OCI-LY3 (cell line): ENCODE measurements at regions not wholly inside any gene's neighbourhood (a gene's known extent, or its start where the extent isn't known, plus 50 kb on each side); places are given as distances from the start of the nearest gene placed in this dataset.

Source experiments
- H2AFZ ChIP-seq: fragments of 200-600, 300-600 bp; shearing (Covaris generic); 2 replicates; pipeline ENCODE4 v1.6.0; 2014; ENCODE audit warnings: antibody characterized with exemption, low read depth, low read length
- H3K27ac ChIP-seq: fragments of 200-600, 300-600 bp; sonication (generic); 2 replicates; pipeline ENCODE4 v1.5.1; 2014; ENCODE audit warnings: mild to moderate bottlenecking, low read length, moderate library complexity, mixed read lengths
- H3K27me3 ChIP-seq: fragments of 200-600, 300-600 bp; sonication (generic); 2 replicates; pipeline ENCODE4 v1.6.1; 2014; ENCODE audit warnings: low read depth, low read length, mixed read lengths
- H3K36me3 ChIP-seq: fragments of 200-600, 300-600 bp; sonication (generic); replicated peaks from 2 replicates; pipeline ENCODE3; 2014; ENCODE audit warnings: low read depth, low read length, mixed read lengths
- H3K4me1 ChIP-seq: fragments of 300-600, 200-600 bp; sonication (generic); 2 replicates; pipeline ENCODE4 v1.6.1; 2014; ENCODE audit warnings: low read length, mixed read lengths
- H3K4me2 ChIP-seq: fragments of 200-600, 300-600 bp; sonication (generic); 2 replicates; pipeline ENCODE4 v1.6.1; 2014; ENCODE audit warnings: low read length, mixed read lengths
- H3K4me3 ChIP-seq: fragments of 300-600, 200-600 bp; sonication (generic); 2 replicates; pipeline ENCODE4 v1.5.1; 2014; ENCODE audit warnings: antibody characterized with exemption, mild to moderate bottlenecking, low read length, moderate library complexity
- H3K79me2 ChIP-seq: fragments of 300-600, 200-600 bp; shearing (Covaris generic); 2 replicates; pipeline ENCODE4 v1.6.1; 2014; ENCODE audit warnings: mild to moderate bottlenecking, low read length, mixed read lengths
- H3K9ac ChIP-seq: fragments of 300-600, 200-600 bp; shearing (Covaris generic); 2 replicates; pipeline ENCODE4 v1.6.0; 2014; ENCODE audit warnings: mild to moderate bottlenecking, low read length, moderate library complexity
- H3K9me3 ChIP-seq: fragments of 200-600, 300-600 bp; shearing (Covaris generic); 2 replicates; pipeline ENCODE4 v1.6.1; 2014; ENCODE audit warnings: low read length, mixed read lengths; ENCODE audit not compliant: insufficient read depth
- H4K20me1 ChIP-seq: fragments of 200-600, 300-600 bp; sonication (generic); 2 replicates; pipeline ENCODE4 v1.6.1; 2016; ENCODE audit warnings: low read length, mixed read lengths; ENCODE audit not compliant: insufficient read depth
- CTCF ChIP-seq: fragments of 200-600, 300-600 bp; sonication (generic); IDR thresholded peaks from 2 replicates; pipeline ENCODE4 v1.5.1; 2014; ENCODE audit warnings: antibody characterized with exemption, low read length, low read depth
- EZH2phosphoT487 ChIP-seq: fragments of 200-600 bp; shearing (Covaris generic); IDR thresholded peaks from 2 replicates; pipeline ENCODE4 v1.6.1; 2018; ENCODE audit warnings: antibody characterized with exemption, mixed run types, low read depth

- no peaks in the 10 kb centered on the region for H3K9me3 ChIP-seq
- no peak overlapping the region for H2AFZ ChIP-seq
- H3K79me2 ChIP-seq: no peaks in the 10 kb centered on the region
- H3K36me3 ChIP-seq: no peaks in the 10 kb centered on the region
- no peaks in the 10 kb centered on the region for H3K4me1 ChIP-seq
- no peak overlapping the region for H3K27ac ChIP-seq
- H3K27me3 ChIP-seq: no peaks in the 10 kb centered on the region
- H4K20me1 ChIP-seq: no peaks in the 10 kb centered on the region
- H3K9ac ChIP-seq: no peak overlapping the region
- no peak overlapping the region for H3K4me3 ChIP-seq
- TF ChIP-seq CTCF: 0 out of 2 replicates have a peak, but pooled peaks have one; percentile 14
- TF ChIP-seq EZH2phosphoT487: no peak
- H3K4me2 ChIP-seq: no peak overlapping the region
Measured at GRCh38 chrX:131895807-131896206, 127.3 kb upstream of the STK26 start.

- TF ChIP-seq CTCF: no peak
- TF ChIP-seq EZH2phosphoT487: no peak
- Histone ChIP-seq H3K4me1 (no peaks in the 10 kb centered on the region), H3K27me3 (no peaks in the 10 kb centered on the region), H3K9me3 (no peaks in the 10 kb centered on the region), H3K36me3 (no peaks in the 10 kb centered on the region), H4K20me1 (no peaks in the 10 kb centered on the region), H2AFZ (no peak overlapping the region), H3K27ac (no peak overlapping the region), H3K4me3 (no peak overlapping the region), H3K9ac (no peak overlapping the region), H3K4me2 (no peak overlapping the region), H3K79me2 (no peaks in the 10 kb centered on the region)
Measured at GRCh38 chrX:131901546-131901945, 121.6 kb upstream of the STK26 start.

GRCh38 chrX:131907488-131908314, 115.4 kb upstream of the STK26 start:
- H3K4me3 ChIP-seq: no peak overlapping the region

More at GRCh38 chrX:131907488-131908314, 115.4 kb upstream of the STK26 start:
- no peaks in the 10 kb centered on the region for H3K4me1 ChIP-seq
- H3K9me3 ChIP-seq: no peaks in the 10 kb centered on the region
- H3K27me3 ChIP-seq: peaks cover 7% of the 10 kb centered on the region; the same call in 1 of the 2 replicates
- no peak overlapping the region for H3K27ac ChIP-seq
- no peak overlapping the region for H2AFZ ChIP-seq
- no peaks in the 10 kb centered on the region for H3K36me3 ChIP-seq
- no peak for TF ChIP-seq CTCF
- no peak for TF ChIP-seq EZH2phosphoT487
- no peak overlapping the region for H3K4me2 ChIP-seq
- no peak overlapping the region for H3K9ac ChIP-seq
- no peaks in the 10 kb centered on the region for H3K79me2 ChIP-seq
- H4K20me1 ChIP-seq: no peaks in the 10 kb centered on the region
